ENCODE measurements at regions not wholly inside any gene's neighbourhood (a gene's known extent, or its start where the extent isn't known, plus 50 kb on each side); places are given as distances from the start of the nearest gene placed in this dataset.

DNA sequence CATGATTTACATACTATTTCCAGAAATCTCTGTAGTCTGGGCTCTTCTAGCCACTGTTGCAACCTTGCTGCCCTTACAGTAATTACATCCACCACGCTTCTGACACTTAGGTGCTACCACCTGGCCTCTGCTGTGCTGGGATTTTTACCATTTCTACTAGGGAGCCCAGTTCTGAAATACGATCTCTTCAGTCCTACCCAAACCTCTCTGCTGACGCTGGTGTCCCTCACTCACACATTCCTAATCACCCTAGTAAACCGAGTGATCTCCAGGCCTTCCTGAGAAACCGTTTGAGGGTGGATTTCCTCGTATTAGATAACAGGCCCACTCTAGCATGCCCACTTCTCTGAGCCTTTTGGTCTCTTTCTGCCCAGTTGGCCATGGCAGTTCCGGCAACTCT, 588.9 kb upstream of the CADM1 start:
- DNase-seq = no peak

DNA sequence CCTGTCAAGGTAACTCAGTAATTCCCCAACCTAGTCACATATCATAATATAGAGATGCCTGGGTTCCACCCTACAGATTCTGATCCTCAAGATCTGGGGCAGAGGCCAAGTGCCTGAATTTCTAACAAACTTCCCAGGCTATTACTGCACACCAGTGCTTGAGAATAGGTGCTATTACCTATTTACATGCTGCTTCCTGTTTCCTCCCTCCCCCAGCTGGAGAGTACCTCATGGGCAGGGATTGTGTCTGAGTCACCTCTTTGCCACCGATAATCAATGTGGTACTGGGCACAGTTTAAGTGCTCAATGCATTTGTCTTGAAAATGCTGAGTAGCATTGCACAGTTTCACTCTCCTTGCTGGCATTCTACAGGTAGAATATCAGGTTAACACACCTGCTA, 582.2 kb upstream of the CADM1 start:
- DNase-seq = no peak

DNA sequence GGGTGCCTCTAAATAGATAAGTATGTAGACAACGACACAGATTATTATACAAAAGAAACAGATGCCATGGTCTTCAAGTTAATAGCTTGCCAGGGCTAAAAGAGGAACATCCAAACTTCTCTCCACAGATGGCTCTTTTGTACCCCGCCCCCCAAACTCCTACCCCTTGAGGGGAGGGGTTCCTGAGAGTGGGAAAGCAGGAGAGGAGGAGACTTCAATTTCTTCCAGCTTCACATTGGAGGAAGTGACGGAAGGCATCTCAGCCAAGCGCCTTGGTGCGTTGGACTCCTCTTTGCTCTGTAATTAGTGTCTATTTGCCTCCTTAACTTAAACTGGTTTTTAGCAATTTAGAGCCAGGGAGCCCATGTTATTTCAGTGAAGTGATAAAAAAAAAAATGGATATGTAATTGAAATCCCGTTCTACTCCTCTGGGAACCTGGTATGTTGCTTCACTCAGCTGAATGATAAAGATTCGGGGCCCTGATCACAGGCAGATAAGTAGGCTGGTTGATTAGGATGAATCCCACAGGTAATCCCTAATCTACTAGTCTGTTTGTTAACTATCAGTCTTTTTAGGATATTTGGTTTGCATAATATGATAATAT, 580.9 kb upstream of the CADM1 start:
- no peak for DNase-seq

DNA sequence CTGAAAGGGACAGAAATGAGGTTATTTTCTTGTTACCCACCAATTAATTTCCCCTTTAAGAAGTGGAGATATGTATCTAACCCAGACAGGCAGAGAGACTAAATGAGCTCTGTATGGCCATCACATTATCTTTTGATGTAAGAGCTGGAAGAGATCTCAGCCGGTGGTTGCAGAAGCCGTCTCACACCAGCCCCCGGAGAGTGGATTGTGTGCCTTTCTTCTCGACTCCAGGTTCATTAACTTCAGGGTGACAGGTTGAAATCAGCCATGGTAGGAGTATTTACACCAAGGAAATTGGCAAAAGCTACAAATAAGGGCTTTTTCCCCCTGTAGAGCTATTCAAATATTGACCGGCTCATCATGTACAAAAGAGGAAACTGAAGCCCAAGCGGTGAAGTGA, 580.3 kb upstream of the CADM1 start:
- DNase-seq = no peak

DNA sequence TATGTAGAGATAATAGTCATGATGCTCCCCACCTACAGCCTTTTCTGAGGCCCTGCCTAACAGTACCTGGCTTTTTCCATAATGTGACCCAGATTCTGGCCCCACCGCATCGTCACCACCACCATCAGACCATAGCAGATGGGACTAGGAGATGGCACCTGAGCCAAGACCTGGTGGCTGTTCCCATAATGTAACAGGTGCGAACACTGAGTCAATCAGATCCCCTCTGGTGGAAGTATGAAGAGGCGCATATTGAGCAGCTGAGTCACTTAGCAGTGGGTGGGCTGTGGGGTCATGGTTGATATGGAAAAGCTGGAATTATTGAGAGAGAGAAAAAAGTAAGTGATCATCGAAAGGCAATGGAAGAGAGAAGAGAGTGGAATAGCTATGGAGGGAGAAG, 578.0 kb upstream of the CADM1 start:
- no peak for DNase-seq

DNA sequence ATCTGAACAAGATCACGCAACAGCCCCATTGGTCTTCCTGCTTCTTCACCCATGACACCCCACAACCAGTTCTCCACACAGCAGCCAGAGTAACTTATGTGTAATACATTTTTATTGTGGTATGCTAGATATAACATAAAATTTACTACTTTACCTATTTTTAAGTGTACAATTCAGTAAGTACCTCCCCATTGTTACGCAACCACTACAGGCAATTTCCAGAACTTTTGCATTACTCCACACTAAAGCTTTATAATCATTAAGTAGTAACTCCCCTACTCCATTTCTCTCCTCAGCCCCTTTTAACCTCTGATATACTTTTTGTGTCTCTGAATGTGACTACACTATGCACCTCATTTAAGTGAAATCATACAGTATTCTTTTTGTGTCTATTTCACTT, 575.4 kb upstream of the CADM1 start:
- DNase-seq = no peak

DNA sequence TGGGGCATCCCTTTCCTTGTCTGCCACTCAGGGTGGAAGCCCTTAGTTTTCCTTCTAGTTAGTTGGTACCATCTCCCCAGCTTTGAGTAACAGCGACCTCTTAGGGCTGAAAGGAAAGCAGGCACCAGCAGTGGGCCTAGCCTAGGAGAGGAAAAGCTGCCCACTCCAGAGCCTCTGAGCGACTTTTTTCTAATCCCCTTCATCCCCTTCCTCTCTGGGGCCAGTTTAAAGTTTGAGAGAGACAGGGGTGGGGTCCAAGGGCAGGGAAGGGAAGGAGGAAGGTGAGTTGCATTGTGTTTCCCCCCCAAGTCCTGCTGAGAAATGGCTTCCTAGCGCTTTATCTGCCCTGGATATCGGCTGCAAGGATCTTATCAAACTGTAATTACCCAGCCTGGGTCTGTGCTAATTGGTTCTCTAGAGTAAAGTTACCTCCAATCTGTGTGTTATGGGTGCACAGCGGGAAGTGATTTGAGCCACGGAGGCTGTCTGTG, 573.9 kb upstream of the CADM1 start:
- DNase-seq = peak; percentile 47

DNA sequence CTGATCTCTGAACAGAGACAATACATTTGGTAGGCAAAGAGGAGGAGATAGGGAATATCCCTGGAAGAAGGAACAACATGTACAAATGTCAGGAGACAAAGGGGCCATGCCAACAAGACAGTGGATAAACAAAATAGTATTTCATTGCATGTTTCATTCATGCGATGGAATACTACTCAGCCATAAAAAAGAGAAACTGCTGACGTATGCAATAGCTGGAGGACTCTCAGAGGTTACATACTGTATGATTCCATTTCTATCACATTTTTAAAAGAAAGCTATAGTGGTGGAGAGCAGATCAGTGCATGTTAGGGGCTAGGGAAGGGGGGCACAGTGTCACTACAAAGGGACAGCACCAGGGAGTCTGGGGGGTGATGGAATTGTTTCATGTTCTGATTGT, 572.9 kb upstream of the CADM1 start:
- no peak for DNase-seq

DNA sequence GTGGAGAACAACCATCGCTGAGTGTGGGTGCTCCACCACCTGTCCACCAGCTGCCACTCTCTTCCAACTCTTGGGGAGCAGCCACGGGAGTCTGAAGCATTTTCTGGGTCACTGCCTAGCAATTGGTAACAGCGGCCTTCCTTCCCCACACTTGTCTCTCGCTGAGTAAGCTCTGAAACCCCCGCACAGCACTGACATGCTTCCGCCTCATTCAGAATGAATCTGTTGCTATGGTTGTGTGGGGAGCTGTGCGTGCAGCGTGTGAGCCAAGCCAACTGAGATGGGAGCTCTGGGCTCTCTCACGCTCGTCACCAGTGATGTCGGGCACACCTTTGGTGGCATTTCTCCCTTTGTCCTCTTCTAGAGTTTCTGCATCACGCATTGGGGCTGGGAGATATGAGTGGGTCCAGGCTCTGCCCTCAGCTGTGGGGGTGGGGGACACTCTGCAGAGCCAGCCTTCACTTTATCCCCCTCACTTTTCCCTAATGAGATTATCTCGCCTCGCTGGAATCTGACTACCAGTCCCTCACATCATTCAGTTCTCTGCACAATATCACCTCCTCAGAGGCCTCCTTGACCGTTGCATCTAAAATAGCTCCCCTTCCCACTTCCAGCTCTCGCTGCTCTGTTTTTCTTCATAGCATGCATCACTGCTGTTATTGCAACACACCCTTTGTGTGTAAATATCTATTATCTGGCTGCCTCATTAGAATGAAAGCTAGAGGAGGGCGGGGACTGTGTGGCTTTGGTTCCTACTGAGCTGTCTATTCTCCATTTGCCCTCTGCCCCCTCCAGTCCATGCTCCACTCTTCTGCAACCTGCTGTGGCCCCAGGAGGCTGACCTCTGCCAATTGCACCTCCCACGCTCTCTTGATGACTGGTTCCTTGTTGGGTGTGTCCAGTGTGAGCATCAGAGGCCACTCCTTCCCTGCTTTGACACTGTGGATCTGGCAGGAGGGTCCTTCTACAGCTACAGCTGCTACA, 569.9 kb upstream of the CADM1 start:
- peak; percentile 37 for DNase-seq

DNA sequence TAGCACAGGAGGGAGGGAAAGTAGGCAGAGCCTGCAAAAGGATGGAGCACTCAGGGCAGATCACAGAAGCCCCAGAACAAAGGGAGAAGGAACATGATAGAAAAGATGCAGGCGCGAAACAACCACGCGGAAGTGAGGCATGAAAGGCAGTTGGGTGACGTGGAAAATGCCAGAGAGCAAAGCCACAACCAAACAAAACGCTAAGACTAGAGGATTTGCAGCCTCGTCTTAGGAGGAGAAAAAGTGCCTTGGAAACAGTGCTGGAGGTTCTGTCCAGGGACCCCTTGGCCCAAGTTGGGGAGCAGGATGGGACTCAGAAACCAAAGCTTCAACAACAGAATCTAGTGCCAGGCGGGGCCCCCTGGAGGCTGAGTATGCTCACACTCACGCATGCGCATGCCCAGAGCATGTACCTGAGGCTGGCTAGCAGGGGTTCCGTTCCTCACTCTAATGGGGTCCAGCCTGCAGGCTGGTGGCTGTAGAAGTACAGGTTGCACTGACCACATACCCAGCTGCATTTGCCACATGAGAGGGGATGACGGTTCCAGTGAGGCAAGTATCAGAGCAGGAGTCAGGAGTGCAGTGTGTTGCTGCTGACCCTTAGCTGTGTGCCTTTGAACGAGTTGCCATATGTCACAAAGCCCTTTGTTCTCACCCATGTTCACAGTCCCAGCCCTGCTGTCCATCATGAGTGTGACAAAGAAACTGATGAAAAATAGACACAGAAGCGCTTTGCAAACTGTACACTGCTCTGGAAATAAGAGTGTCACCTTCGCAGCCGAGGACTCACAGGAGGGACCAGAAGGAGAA, 568.6 kb upstream of the CADM1 start:
- no peak for DNase-seq

DNA sequence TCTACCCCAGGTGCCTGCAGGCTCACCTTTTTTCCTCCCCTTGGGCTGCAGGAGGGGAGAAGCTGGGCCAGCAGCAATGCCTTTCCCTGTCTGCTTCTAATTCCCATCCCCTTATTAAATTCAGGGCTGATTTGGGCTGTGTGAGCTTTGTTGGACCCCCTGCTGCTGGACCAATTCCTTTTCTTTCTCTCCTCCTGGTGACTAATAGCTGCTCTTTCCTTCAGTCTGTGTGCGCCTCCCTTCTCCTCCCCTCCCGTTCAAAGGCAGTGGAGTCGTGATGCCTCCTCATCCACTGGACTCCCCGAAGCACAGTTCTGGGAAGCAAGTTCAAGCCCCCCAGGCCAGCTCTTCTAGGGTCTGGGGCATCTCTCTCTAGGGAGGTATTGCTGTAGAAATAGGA, 567.9 kb upstream of the CADM1 start:
- no peak for DNase-seq

DNA sequence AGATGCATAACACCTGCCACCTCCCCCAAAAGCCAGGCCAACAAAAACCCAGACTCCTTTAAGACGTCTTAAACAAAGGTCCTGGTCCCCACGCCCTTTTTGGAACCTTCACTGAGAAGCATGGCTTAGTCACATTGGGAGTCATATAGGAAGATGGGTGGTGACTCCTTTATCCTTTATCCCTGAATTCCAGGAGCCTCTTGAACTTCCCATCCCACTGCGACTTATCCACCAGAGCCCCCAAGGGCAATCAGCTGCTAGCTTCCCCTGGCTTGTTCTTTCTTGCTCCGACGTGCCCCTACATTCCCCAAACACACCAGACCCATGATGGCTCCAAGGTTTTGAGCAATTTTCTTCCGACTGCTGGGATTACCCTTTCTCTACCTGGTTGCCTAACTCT, 567.0 kb upstream of the CADM1 start:
- no peak for DNase-seq

DNA sequence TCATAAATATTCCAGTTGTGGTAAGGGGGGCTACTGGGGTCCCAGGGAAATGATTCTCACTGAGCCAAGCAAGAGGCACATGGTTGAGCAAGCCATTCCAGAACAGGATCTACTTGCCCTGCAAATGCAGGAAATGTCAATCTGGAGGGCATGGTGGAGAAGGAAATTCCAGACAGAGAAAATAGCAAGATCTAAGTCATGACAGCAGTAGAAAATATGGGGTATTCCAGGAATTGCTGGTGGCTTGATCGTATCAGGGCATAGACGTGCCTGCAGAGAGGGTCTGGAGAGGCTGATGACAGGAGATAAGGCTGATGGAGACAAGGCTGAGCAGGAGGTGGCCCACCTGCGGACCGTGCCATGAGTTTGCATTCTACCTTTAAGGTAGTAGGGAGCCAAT, 566.3 kb upstream of the CADM1 start:
- no peak for DNase-seq

DNA sequence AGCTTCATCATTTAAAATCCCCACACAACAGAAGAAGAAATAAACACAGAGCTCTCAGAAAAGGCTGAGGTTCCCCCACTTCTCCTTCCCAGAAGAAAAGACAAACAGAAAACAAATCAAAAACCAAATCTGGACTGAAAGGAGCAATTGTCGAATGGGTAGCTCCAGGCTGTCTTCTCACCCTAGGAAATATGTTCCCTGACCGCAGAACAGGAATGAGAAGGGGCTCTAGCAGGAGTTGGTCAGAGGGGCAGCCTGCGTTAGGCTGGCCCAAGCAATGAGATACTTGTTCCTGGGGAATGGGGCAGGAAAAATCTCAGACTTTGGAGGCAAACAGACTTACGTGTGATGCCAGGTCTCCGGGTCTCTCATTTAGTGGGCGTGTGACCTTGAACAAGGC, 562.6 kb upstream of the CADM1 start:
- DNase-seq = no peak

DNA sequence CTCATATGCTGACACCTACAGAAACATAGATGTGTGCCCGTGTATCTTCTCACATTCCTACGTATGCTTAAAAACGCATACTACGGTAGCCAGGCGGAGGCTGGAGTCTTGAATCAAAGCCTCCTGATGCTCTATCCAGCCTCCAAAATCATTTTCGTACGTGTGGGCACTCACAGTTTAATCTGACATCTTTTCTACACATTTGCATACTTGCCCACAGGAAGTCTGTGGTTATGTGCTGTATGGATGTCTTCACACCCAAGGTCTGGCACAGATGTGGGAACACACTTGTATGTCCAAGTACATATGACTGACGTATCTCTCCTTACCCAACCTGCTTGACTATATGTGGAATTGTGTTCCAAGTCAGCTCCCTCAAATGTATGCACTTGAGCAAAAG, 561.8 kb upstream of the CADM1 start:
- DNase-seq = no peak

DNA sequence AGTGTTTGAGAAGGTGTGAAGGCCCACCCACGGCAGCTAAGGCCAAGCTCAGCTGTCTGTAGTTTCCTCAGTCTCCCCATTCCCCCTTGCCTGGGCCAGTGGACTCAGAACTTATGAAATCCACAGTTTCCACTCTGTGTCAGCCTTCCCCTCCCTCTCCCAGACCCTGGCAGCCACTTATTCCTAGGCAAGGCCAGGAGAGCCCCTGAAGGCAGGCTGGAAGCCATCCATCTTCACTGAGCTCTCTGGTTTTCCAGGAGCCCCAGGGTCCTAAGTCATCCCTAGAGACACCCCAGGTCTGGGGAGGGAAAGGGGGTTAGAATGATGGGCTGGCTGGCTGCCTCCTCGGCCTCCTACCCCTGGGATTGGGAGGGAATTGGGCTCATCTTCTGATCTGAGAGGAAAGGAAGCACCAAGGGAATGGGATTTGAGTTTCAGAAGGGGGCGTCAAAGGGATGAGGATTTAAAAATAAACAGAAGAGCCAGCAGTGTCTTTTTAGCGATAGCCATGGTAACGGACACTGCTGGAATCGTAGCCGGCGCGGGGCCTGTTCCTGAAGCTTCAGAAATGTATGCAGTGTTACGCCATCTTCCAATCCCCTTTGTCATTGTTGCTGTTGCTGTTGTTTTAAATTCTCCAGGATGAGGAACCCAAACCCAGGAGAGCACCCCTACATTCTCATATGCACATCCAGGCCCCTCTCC, 561.1 kb upstream of the CADM1 start:
- no peak for DNase-seq

DNA sequence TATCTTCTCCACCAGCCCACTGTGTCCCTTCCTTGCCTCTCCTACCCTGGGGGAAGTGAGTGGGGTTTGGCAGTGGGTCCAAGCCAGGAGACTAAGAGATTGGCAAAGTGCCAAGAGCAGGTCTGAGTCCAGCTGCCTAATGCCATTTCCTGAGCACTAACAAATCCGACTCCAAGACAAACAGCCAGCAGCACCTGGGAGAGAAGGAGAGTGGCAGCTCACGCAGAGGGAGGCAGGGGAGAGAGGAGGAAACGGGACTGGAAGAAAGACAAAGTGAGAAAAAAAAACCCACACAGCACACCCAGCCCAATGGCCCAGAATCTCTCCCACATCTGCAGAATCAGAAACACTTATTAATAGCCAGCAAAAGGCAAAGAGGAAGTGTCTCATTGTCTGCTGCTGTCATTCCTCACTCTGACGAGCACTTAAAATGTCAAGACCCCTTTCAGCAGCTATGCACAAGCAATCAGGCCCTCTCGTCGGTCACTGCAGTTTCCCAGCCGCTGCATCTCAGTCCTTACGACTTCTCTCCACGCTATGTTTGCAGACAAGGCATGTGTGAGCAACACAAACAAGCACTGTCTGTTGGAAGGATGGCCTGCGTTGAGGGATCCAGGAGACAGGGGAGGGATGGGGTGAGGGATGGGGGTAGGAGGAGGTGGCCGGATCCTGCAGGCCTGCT, 558.4 kb upstream of the CADM1 start:
- peak; percentile 44 for DNase-seq

DNA sequence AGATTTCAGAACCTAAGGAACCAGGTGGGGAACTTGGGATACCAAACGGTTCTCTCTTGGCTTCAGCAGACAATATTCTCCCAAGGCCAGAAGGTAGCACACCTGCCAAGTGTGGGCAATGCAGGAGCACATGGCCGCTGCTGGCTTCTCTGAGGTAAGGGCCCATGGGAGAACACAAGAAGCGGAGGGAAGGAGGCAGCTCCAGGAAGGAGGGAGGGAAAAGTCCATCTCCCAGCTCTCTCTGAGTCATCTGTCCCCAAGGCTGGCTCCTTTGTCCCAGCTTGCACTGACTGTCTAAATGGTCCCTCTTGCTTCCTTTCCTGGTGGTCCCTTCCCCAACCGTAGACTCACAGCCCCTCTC, 557.9 kb upstream of the CADM1 start:
- no peak for DNase-seq

DNA sequence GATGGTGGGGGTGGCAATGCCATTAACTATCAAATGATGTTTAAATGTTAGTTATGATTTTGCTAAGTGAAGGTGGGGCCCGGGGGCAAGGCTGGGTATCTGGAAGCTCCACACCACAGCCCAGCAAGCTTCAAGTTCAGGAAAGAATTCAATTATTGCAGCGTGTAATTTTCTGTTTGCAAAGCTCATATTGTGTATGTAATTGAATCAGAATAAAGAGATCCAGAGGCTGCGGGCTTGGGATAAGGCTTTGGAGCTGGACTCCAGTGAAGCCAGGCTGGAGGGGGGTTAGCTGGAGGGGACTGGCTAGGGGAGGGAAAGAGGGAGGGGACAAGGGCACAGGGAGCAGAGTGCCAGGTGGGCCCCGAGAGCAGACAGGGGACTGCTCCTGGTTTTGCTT, 557.1 kb upstream of the CADM1 start:
- no peak for DNase-seq

DNA sequence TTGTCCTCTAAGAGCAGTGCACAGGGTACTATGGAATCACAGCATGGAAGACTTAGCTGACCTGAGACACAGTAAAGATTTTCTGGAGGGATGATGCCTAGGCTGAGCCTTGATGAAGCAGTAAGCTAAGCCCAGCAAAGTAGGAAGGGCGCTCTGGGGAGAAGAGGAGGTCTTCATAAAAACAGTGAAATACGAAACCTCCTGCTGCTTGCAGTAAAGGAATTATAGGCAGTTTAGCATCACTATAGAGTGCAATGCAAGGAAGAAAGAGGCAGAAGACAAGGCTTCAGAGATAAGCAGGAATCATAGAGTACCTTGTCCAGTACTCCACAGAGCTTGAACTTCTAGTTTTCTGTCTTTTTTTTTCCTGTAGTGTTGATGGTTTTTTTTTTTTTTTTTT, 555.7 kb upstream of the CADM1 start:
- no peak for DNase-seq

DNA sequence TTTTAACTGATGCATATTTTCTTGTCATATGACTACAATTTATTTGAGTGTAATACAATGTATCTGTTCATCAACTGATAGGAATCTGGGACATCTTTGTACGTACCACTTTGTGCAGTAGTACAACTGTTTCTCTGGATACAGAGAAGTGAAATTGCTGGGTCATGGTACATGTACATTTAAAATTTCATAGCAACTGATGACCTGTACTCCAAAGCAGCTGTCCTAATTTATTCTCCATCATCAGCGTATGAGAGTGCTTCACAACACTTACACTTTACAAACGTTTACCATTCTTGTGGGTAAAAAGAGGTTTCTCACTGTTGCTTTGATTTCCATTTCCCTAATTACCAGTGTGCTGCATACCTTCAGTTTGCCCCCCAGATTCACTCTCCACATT, 552.8 kb upstream of the CADM1 start:
- no peak for DNase-seq

DNA sequence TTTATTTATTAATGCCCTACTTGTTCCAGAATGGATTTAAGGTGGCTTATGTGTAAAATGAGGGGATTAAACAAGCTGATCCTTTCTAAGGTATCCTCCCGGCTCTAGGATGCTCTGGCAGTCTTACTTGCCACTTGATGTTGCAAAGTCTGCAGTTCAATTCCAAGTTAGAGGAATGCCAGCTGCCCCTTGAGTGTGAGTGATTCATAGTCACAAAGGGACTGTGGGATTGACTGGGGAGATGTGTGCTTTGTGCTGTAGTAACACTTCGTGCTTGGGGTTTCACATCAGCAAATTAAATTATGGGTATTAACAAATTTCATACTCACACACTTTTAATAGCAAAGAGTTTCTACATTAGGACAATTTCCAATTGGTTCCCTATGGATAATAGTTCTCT, 550.8 kb upstream of the CADM1 start:
- no peak for DNase-seq

DNA sequence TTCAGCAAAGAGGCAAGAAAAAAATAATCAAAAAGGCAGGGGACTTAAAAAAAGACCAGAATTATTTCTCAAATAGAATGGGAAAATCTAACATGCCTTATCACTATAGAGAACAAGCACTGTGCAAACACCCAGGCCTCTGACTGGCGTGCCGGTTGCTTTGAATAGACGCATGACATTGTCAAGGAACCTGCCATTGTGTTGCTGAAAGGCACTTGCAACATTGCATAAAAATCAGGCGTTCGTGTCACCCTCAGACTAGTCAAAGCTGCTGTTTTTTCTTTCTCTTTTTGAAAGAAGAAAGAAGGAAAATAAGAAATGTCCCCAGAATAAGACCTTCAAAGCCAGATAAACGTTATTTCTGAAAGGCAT, 549.3 kb upstream of the CADM1 start:
- DNase-seq = no peak
